ENCODE measurements at regions not wholly inside any gene's neighbourhood (a gene's known extent, or its start where the extent isn't known, plus 50 kb on each side); places are given as distances from the start of the nearest gene placed in this dataset.

GRCh38 chr4:189613207-189613606 is 327.5 kb upstream of the FRG1 start:
- no peak for TF ChIP-seq POLR2AphosphoS5 (IDR thresholded peaks at IDR 0.05; ENCODE audit: low read depth, low read length)
- no peak for TF ChIP-seq REST (IDR thresholded peaks at IDR 0.05; ENCODE audit: insufficient read depth in 1 of 2, low read depth in 2 of 2, low read length in 2 of 2)
- TF ChIP-seq FOXP2 (optimal IDR thresholded peaks at IDR 0.05; ENCODE audit: borderline replicate concordance, extremely low read depth, extremely low read length, insufficient read depth), result no peak
